Gastrocnemius medialis (tissue), 4 donors: ENCODE measurements at regions not wholly inside any gene's neighbourhood (a gene's known extent, or its start where the extent isn't known, plus 50 kb on each side); places are given as distances from the start of the nearest gene placed in this dataset.

Source experiments
- CTCF ChIP-seq, 5 experiments: fragments of 450-650 bp in 3 of 5; fragments of 200-600 bp in 2 of 5; sonication (generic) in 2 of 5; IDR thresholded peaks in 4 of 5; conservative IDR thresholded peaks in 1 of 5; 1 replicate in 4 of 5; 2 replicates in 1 of 5; pipeline ENCODE4 v1.5.1; 2016 to 2019; ENCODE audit warnings: antibody characterized with exemption in 5 of 5, mild to moderate bottlenecking in 3 of 5, moderate library complexity in 3 of 5
- POLR2A ChIP-seq, 2 donors: fragments of 450-650 bp; IDR thresholded peaks; one replicate each; pipeline ENCODE4 v1.6.1; 2017; ENCODE audit warnings: antibody characterized with exemption in 2 of 2, mild to moderate bottlenecking in 2 of 2, moderate library complexity in 2 of 2

- no peak for TF ChIP-seq CTCF (IDR thresholded peaks at IDR 0.05 in 4 of 5, conservative IDR thresholded peaks at IDR 0.05 in 1 of 5)
- TF ChIP-seq POLR2A (IDR thresholded peaks at IDR 0.05) = no peak
These were observed 546.5 kb downstream of the KLHL13 start for GRCh38 chrX:117570160-117570559.
